ENCODE measurements at regions not wholly inside any gene's neighbourhood (a gene's known extent, or its start where the extent isn't known, plus 50 kb on each side); places are given as distances from the start of the nearest gene placed in this dataset.
A peak's percentile ranks its signal among the peaks of the same experiment; 100 is the strongest.

DNA sequence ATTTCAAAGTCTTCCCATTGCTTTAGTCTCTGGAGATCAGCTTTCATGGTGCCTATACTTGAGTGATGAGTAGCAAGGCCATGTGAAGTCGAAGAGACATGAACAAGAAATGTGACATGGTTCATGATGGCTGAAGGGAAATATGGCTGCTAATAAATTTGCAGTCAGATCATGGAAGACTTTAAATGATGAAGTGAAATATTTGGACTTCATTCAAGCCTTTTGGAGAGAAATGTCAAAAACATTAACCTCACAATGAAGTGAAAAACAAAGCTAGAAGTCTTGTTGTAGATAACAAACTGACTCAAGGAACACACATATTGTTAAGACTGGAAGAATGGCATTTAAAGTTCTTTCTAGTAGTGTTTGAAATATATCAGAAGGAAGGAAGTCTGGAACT, 120.3 kb upstream of the CCDC54 start:
- DNase-seq, result no peak

DNA sequence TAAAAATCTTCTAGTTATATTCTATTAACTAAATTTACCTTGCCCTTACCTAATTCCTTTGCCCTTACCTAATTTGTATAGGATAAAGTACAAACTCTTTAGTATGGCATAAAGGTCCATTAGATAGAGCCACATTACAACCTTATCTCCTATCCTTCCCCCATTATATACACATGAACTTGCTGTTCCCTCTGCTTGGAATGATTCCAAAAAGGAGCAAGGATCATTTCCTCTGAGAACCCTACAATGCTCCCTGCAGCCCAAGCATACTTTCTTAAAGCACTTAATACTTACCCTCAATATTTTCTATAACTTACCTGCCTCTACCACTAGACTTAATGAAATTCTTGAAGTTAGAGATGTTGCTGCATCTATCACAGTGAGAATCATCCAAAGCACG, 118.9 kb upstream of the CCDC54 start:
- no peak for DNase-seq

- no peak for DNase-seq
Observed at GRCh38 chr3:107260207-107260606, 117.0 kb upstream of the CCDC54 start.

DNA sequence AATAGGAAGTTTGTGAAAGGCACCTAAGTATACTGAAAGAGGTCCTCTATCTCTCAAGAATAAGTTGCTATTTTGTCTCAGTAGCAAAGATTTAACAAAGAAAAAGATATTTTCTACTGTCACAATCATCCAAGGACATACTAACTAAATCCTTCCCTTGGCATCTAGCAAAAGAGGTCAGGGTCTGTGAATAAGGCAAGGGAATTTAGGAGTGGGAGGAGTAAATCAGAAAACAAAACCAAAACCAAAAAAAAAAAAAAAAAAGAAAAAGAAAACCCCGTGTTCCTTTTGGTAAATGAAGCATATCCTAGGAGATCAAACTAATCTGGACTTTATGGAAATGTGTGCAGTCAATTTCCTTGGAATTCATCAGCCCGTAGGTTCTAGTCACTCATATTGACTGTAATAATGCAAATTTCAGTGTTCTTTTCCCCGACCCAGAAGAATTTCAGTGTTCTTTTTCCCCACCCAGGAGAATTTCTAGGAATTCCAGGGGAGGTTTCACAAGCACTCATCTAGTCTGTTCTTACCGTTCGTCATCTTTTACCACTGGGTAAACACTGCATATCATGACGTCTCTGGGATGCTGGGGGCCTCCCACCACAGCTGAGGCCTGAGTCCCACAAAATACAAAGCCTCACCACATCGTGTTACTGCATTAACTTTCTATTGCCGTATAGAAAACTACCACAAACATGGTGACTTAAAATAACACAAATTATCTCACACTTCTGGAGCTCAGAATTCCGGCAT, 113.8 kb upstream of the CCDC54 start:
- DNase-seq, result no peak

GRCh38 chr3:107264888-107265287, 112.4 kb upstream of the CCDC54 start:
- DNase-seq, result no peak

GRCh38 chr3:107265526-107265925, 111.7 kb upstream of the CCDC54 start:
- no peak for DNase-seq

DNA sequence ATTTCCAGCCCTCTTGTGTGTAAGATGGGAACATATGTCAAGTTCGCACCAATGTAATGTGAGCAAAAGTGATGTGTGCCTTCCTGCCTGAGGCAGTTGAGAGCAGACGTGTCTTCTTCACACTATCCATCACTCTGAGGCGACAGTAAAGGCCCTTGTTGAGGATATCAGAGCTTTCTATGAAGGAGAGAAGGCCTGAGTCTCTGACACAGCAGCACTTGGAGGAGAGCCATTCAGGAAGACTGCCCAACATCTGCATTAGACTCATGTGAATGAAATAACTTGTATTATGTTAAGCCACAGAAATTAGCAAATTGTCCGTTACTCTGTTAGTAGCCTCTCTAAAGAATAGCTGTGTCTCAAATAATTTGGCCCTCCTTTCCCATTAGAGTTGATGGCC, 108.8 kb upstream of the CCDC54 start:
- DNase-seq, result no peak

DNA sequence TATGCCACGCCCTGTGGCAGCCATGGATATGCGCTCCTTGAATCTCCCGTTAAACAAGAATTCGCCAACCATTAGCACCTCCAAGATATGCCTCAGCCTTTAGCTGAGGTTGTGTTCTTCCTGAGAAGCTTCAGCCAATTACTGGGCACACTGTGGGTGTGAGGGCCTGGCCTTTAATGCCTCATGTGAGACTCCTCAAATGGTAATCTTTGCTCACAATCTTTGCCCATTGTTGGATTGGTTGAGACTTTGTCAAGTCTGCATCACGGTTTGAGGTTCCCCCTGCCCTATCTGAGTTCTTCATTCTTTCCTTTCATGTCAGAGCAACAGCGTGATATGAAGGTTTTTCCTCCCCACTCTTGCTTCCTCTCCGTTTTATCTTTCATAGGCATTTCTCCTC, 108.1 kb upstream of the CCDC54 start:
- no peak for DNase-seq

DNA sequence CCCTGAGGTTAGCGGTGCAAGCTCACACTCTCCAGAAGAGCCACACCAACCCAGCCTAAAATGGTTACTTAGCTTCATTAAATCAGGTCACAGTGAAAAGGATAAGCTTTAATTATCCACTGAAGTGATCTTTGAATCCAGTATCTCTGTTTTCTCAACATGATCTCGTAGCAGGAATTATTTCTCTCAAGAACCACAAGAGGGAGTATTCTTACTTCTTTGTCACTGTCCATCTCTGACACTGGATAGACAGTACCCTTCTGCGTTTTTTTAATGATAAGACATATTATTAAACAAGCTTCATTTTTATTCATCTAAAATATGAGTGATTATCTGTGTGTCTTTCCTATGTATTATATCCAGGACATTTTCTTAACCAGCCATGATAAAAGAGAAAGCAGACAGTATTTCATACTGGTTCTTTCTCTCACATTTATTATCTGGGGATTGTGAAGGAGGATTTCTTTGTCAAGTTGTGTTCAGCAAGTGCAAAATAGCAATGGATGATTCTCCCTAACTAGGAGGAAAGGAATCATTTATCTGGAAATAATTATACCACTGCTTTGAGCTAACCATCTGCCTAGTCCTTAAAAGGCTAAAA, 105.4 kb upstream of the CCDC54 start:
- DNase-seq, result peak; percentile 69

DNA sequence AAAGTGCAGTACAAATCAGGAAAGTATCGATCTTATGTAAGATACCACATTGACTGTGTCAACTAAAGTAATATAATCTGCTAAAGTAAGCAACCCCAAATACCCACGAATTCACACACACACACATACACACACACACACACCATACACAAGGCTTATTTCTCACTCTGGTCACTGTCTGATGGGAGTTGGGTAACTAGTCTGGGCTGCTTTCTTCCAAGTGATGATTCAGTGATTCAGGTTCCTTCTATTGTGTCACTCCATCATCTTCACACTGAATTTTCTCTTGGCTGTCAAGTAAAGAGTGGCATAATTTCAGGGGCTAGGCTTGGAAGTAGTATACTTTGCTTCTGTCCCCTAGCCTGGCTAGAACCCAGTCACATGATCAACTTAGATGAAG, 104.8 kb upstream of the CCDC54 start:
- DNase-seq, result no peak

- DNase-seq, result no peak
Observed at GRCh38 chr3:107272885-107273284, 104.4 kb upstream of the CCDC54 start.

DNA sequence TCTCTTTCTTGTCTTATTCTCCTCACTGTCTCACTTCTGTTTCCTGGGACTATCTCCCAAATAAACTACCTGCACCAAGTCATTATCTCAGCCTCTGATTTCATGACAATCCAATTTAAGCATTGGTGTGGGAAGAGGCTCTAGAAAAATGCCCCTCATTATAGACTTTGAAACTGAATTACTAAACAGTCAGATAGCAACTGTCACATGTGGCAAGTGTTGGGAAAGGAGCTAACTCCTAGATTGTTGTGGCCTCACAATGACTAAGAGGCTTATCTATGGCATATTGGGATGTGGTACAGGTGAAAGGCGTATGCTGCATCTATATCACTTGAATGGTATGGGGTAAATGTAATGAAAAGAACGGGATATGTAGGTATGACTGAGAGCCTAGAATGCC, 103.5 kb upstream of the CCDC54 start:
- no peak for DNase-seq

GRCh38 chr3:107275511-107275910, 101.7 kb upstream of the CCDC54 start:
- DNase-seq, result no peak

GRCh38 chr3:107283948-107284347, 93.3 kb upstream of the CCDC54 start:
- DNase-seq, result peak; percentile 54

GRCh38 chr3:107284612-107285011, 92.6 kb upstream of the CCDC54 start:
- DNase-seq, result peak; percentile 61

DNA sequence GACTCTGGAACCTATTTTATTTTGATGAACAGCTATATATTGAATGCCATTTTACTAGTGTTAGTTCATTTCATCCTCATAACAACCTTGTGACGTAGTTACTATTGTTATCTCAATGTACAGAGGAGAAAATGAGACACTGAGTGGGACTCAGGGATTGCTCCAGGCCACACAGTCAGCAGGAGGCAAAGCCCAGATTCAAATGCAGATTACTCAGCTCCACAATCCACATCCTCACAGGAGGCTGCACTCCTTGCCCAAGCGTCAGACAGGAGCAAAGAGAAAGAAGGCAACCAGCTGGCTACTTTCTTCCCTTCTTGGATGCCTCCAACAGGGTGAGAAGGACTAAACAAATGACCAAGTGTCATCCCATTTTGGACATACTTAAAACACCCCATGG, 92.0 kb upstream of the CCDC54 start:
- no peak for DNase-seq

GRCh38 chr3:107289354-107289753, 87.9 kb upstream of the CCDC54 start:
- no peak for DNase-seq

DNA sequence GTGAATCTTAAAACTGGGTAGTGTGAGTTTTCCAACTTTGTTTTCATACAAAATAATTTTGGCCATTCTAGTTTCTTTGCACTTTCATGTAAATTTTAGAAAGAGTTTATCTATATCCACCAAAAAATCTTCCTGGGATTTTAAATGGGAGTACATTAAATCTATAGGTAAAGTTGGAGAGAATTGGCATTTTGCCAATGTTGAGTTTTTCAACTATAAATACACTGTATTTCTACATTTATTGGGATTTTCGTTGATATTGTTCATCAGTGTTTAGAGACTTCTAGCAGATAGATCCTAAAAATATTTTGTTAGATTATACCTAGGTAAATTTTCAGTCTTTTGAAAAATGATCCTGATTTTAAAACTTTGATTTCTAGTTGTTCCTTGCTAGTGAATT, 83.1 kb upstream of the CCDC54 start:
- no peak for DNase-seq

DNA sequence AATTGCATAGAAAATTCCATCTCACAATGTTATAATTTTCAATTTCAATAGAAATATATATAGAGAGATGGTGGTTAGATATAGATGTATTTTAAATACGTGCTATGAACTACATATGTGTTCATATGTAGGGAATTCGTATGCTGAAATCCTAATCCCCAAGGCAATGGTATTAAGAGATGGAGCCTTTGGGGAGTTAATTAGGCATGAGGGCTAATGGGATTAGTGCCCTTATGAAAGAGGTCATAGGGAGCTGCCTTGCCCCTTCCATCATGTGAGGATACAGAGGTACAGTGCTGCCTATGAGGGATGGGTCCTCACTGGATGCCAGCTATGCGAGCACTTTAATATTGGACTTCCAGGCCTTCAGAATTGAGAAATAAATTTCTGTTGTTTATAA, 79.6 kb upstream of the CCDC54 start:
- peak; percentile 99 for DNase-seq

DNA sequence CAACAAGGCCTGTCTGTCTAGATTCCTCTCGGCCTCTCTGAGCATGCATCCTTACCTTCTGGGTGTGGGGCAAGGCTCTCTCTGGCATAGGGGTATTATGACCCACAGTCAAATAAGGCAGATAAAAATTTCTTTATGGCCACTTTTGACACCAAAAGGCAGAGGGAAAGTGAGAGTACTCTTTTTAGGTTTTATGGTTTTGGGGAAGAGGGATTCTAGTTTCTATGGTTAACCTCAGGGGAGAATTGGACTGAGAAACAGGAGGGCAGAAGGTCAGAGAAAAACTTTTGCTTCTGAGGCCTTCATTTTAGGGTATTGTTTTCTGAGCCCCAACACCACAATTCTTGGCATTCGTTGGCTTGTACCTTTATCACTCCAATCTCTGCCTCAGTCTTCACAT, 70.0 kb upstream of the CCDC54 start:
- no peak for DNase-seq

GRCh38 chr3:107308716-107309115, 68.5 kb upstream of the CCDC54 start:
- no peak for DNase-seq

DNA sequence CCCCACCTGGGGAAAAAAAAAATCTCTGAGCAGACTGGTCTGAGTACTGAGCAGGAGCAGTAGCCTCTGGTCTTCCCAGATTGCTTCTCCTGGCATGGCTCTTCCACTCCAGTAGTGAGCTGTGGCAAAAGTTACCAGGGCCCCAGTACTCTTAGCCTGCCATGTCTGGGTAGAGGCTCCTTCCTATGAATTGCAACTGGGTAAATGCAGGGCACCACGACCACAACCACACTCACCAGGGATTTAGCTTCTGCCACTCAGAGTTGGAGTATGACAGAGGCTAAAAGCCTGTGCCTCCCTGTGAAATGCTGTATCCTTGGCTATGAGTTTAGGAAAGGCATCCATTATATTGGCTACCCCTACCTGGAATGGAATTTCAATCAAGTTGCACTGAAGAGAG, 67.9 kb upstream of the CCDC54 start:
- no peak for DNase-seq

GRCh38 chr3:107313711-107314110, 63.5 kb upstream of the CCDC54 start:
- no peak for DNase-seq

GRCh38 chr3:107315141-107315540, 62.1 kb upstream of the CCDC54 start:
- DNase-seq, result no peak

DNA sequence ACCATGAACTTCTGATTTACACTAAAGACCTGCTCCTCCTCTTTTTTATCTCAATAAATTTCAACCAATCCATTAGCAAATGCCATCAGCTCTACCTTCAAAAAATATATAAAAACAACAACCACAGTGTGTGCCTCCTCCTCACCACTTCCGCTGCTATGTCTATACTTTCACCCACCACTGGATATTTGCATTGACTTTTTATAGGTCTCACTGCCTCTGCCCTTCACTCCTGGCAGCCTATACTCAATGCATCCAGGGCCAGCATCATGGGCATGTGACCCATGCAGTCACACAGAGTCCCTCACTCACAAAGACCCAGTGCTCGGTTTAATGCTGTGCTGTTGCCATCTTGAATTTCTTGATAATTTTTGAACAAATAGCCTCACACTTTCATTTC, 53.5 kb upstream of the CCDC54 start:
- no peak for DNase-seq

Data from NCI-H82 (cell line).